ENCODE measurements at regions not wholly inside any gene's neighbourhood (a gene's known extent, or its start where the extent isn't known, plus 50 kb on each side); places are given as distances from the start of the nearest gene placed in this dataset.

DNA sequence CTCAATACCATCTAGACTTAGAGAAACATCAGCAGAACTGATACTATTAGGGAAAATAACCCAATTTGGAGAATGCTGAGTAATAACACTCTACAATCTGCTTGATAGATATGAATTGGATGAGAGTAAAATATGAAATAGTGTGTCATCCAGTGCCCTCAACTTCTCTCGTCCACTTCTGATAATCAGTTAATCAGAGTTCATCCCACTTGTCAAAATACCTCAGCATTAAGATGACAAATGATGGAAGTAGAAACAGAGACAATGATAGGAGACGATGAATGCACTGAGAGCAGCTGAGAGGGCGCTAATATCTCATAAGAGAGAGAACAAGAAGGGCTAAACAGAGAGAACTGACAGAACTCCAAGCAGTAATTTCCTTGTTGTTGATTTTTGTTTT lies 699.6 kb downstream of the EPHA7 start:
- TF ChIP-seq POLR2A (IDR thresholded peaks at IDR 0.05) (no peak), POLR2AphosphoS5 (IDR thresholded peaks at IDR 0.05) (no peak)

Measured in upper lobe of left lung (tissue), 4 donors.